ENCODE measurements at regions not wholly inside any gene's neighbourhood (a gene's known extent, or its start where the extent isn't known, plus 50 kb on each side); places are given as distances from the start of the nearest gene placed in this dataset.

GRCh38 chr10:128518000-128518399 lies 391.8 kb upstream of the MKI67 start:
- Histone ChIP-seq H3K9me3 (ENCODE audit: control insufficient read depth, insufficient read depth, low read length) (no peaks in the 10 kb centered on the region), H3K4me1 (ENCODE audit: control insufficient read depth, low read length) (no peaks in the 10 kb centered on the region), H3F3A (ENCODE audit: control insufficient read depth, insufficient read depth) (no peaks in the 10 kb centered on the region), H3K79me2 (ENCODE audit: control insufficient read depth, low read length) (no peaks in the 10 kb centered on the region), H3K4me2 (ENCODE audit: low read length) (no peak overlapping the region), H3K36me3 (ENCODE audit: control insufficient read depth, low read length) (no peaks in the 10 kb centered on the region), H3K4me3 (ENCODE audit: low read length) (no peak overlapping the region), H4K20me1 (ENCODE audit: control insufficient read depth, insufficient read depth, low read depth, low read length) (no peaks in the 10 kb centered on the region), H3K27me3 (ENCODE audit: control insufficient read depth, low read length) (no peaks in the 10 kb centered on the region), H3K9me2 (replicated peaks; ENCODE audit: control insufficient read depth, low read length) (no peaks in the 10 kb centered on the region), H3K27ac (ENCODE audit: low read depth, low read length) (no peak overlapping the region)
- TF ChIP-seq EZH2phosphoT487 (IDR thresholded peaks at IDR 0.05; ENCODE audit: borderline replicate concordance, low read length) (no peak), CTCF (IDR thresholded peaks at IDR 0.05; ENCODE audit: low read depth, low read length, poor library complexity, severe bottlenecking) (no peak)

GRCh38 chr10:128519581-128519980 lies 393.4 kb upstream of the MKI67 start:
- Histone ChIP-seq H3K79me2 (ENCODE audit: control insufficient read depth, low read length) (no peaks in the 10 kb centered on the region), H3K27me3 (ENCODE audit: control insufficient read depth, low read length) (no peaks in the 10 kb centered on the region), H3K27ac (ENCODE audit: low read depth, low read length) (no peak overlapping the region), H3F3A (ENCODE audit: control insufficient read depth, insufficient read depth) (no peaks in the 10 kb centered on the region), H3K4me1 (ENCODE audit: control insufficient read depth, low read length) (no peaks in the 10 kb centered on the region), H3K9me3 (ENCODE audit: control insufficient read depth, insufficient read depth, low read length) (no peaks in the 10 kb centered on the region), H4K20me1 (ENCODE audit: control insufficient read depth, insufficient read depth, low read depth, low read length) (no peaks in the 10 kb centered on the region), H3K4me2 (ENCODE audit: low read length) (no peak overlapping the region), H3K4me3 (ENCODE audit: low read length) (no peak overlapping the region), H3K9me2 (replicated peaks; ENCODE audit: control insufficient read depth, low read length) (no peaks in the 10 kb centered on the region), H3K36me3 (ENCODE audit: control insufficient read depth, low read length) (no peaks in the 10 kb centered on the region)
- TF ChIP-seq CTCF (IDR thresholded peaks at IDR 0.05; ENCODE audit: low read depth, low read length, poor library complexity, severe bottlenecking) (no peak), EZH2phosphoT487 (IDR thresholded peaks at IDR 0.05; ENCODE audit: borderline replicate concordance, low read length) (no peak)

- H3K4me2 ChIP-seq (ENCODE audit: low read length) = no peak overlapping the region
- no peaks in the 10 kb centered on the region for H3K9me2 ChIP-seq (replicated peaks; ENCODE audit: control insufficient read depth, low read length)
- H3K79me2 ChIP-seq (ENCODE audit: control insufficient read depth, low read length) = no peaks in the 10 kb centered on the region
- no peaks in the 10 kb centered on the region for H4K20me1 ChIP-seq (ENCODE audit: control insufficient read depth, insufficient read depth, low read depth, low read length)
- no peaks in the 10 kb centered on the region for H3K27me3 ChIP-seq (ENCODE audit: control insufficient read depth, low read length)
- H3F3A ChIP-seq (ENCODE audit: control insufficient read depth, insufficient read depth) = no peaks in the 10 kb centered on the region
- H3K36me3 ChIP-seq (ENCODE audit: control insufficient read depth, low read length) = no peaks in the 10 kb centered on the region
- no peak overlapping the region for H3K4me3 ChIP-seq (ENCODE audit: low read length)
- H3K4me1 ChIP-seq (ENCODE audit: control insufficient read depth, low read length) = no peaks in the 10 kb centered on the region
- no peak overlapping the region for H3K27ac ChIP-seq (ENCODE audit: low read depth, low read length)
- TF ChIP-seq CTCF (IDR thresholded peaks at IDR 0.05; ENCODE audit: low read depth, low read length, poor library complexity, severe bottlenecking) (no peak), EZH2phosphoT487 (IDR thresholded peaks at IDR 0.05; ENCODE audit: borderline replicate concordance, low read length) (no peak)
- H3K9me3 ChIP-seq (ENCODE audit: control insufficient read depth, insufficient read depth, low read length) = no peaks in the 10 kb centered on the region
These were observed 394.1 kb upstream of the MKI67 start for GRCh38 chr10:128520211-128520815.

Measured in DOHH2 (cell line).